ENCODE measurements at regions not wholly inside any gene's neighbourhood (a gene's known extent, or its start where the extent isn't known, plus 50 kb on each side); places are given as distances from the start of the nearest gene placed in this dataset.

- Histone ChIP-seq H3K27me3 (replicated peaks; ENCODE audit: insufficient read depth) (peaks cover 4% of the 10 kb centered on the region), H3K9me3 (no peaks in the 10 kb centered on the region), H3K36me3 (no peaks in the 10 kb centered on the region), H3K4me3 (no peak overlapping the region), H3K27ac (no peak overlapping the region), H3K4me1 (replicated peaks) (no peaks in the 10 kb centered on the region)
- TF ChIP-seq CTCF (IDR thresholded peaks at IDR 0.05): no peak
- no peak for TF ChIP-seq POLR2AphosphoS5 (IDR thresholded peaks at IDR 0.05)
- TF ChIP-seq POLR2A (IDR thresholded peaks at IDR 0.05): no peak
- intact Hi-C loops (cut with DNase I): no loop called here
- 84% methylated on average over 3 of the region's 3 CpGs for WGBS
- DNase-seq (ENCODE audit: low spot score): no peak
Observed at GRCh38 chr11:119978696-119979095, 159.2 kb downstream of the TRIM29 start.

DNA sequence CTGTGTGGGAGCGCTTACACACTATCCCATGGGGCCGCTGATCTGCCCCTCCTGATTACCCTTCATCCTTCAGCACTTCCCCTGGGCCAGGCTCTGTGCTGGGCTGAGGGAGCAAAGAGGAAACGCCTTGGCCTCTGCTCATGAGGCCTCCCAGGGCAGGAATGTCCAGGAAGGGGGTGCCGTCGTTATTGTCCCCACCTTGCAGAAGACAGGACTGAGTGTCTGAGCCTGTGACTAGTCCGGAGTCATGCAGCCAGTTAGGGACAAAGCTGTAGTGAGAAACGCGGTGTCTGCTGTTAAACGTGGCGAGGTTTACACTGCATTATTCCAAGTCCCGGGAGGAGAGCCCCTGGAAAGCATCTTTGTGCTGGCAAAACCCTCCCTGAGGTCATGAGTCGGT is 160.0 kb downstream of the TRIM29 start:
- no peak for DNase-seq (ENCODE audit: low spot score)
- TF ChIP-seq POLR2A (IDR thresholded peaks at IDR 0.05) (no peak), CTCF (IDR thresholded peaks at IDR 0.05) (no peak), POLR2AphosphoS5 (IDR thresholded peaks at IDR 0.05) (no peak)
- intact Hi-C loops (cut with DNase I): no loop called here
- H3K27me3 ChIP-seq (replicated peaks; ENCODE audit: insufficient read depth): peaks cover 4% of the 10 kb centered on the region
- no peaks in the 10 kb centered on the region for H3K36me3 ChIP-seq
- H3K4me1 ChIP-seq (replicated peaks): no peaks in the 10 kb centered on the region
- no peaks in the 10 kb centered on the region for H3K9me3 ChIP-seq
- WGBS: 80% methylated on average over 12 of the region's 12 CpGs
- H3K27ac ChIP-seq: no peak overlapping the region
- no peak overlapping the region for H3K4me3 ChIP-seq

DNA sequence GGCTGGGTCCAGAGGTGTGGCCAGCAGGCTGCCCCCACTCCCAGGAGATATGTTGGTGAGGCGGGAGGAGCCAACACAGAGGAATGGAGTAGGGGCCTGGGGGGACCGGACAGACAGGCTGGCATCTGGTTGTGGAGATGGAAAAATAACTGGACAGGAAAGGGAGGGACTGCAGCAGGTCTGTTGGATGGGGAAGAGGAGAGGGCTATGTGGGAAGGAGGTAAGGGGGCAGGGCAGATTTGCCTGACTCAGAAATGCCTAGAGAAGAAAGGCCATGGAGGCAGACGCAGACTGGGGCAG is 160.4 kb downstream of the TRIM29 start:
- WGBS: 87% methylated on average over 3 of the region's 3 CpGs
- Histone ChIP-seq H3K27me3 (replicated peaks; ENCODE audit: insufficient read depth) (peaks cover 4% of the 10 kb centered on the region), H3K4me1 (replicated peaks) (no peaks in the 10 kb centered on the region)

DNA sequence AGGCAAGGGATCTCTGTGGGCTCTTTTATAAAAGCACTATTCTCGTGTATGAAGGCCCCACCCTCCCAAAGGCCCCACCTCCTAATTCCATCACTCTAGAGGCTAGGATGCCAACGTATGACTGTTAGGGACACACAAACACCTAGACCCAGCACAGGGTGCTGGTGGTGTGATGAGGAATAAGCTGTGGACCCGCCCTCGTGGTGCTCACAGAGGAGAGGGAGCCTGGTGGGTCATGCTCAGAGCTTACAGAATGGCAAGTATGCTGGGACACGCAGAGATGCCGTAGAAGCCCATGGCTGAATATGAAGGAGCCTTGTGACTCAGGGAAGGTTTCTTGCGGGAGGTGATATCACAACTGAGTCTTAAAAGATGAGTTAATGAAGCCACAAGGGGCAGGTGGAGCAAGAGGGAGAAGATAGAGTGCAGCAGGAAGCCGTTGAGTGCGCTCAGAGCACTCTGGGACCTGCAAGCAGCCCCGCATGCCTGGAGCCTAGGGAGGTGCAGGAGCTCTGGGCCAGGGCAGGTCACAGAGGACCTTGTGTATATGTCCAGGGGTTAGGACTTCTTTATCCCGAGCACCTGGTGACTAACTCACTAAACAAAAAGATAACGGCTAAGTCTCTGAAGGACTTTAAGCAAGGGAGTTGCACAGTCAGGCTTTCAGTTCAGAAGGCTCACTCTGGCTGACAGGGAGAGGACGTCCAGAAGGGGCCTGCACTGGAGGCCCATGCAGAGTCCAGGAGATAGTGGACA is 160.9 kb downstream of the TRIM29 start:
- TF ChIP-seq POLR2AphosphoS5 (IDR thresholded peaks at IDR 0.05) (no peak), POLR2A (IDR thresholded peaks at IDR 0.05) (no peak), CTCF (IDR thresholded peaks at IDR 0.05) (no peak)
- Histone ChIP-seq H3K9me3 (no peaks in the 10 kb centered on the region), H3K4me1 (replicated peaks) (no peaks in the 10 kb centered on the region), H3K4me3 (no peak overlapping the region), H3K27me3 (replicated peaks; ENCODE audit: insufficient read depth) (peaks cover 4% of the 10 kb centered on the region), H3K36me3 (no peaks in the 10 kb centered on the region), H3K27ac (no peak overlapping the region)
- WGBS: 92% methylated on average over 13 of the region's 13 CpGs
- DNase-seq (ENCODE audit: low spot score): no peak
- intact Hi-C loops (cut with DNase I): no loop called here

More for the DNA sequence above, 160.4 kb downstream of the TRIM29 start:
- Histone ChIP-seq H3K4me3 (no peak overlapping the region), H3K36me3 (no peaks in the 10 kb centered on the region), H3K9me3 (no peaks in the 10 kb centered on the region), H3K27ac (no peak overlapping the region)
- no peak for DNase-seq (ENCODE audit: low spot score)
- TF ChIP-seq CTCF (IDR thresholded peaks at IDR 0.05) (no peak), POLR2A (IDR thresholded peaks at IDR 0.05) (no peak), POLR2AphosphoS5 (IDR thresholded peaks at IDR 0.05) (no peak)
- intact Hi-C loops (cut with DNase I): no loop called here

- no peaks in the 10 kb centered on the region for H3K36me3 ChIP-seq
- no peak overlapping the region for H3K27ac ChIP-seq
- H3K4me3 ChIP-seq: no peak overlapping the region
- H3K27me3 ChIP-seq (replicated peaks; ENCODE audit: insufficient read depth): peaks cover 4% of the 10 kb centered on the region
- intact Hi-C loops (cut with DNase I): no loop called here
- H3K4me1 ChIP-seq (replicated peaks): no peaks in the 10 kb centered on the region
- no peaks in the 10 kb centered on the region for H3K9me3 ChIP-seq
- no peak for DNase-seq (ENCODE audit: low spot score)
- TF ChIP-seq POLR2AphosphoS5 (IDR thresholded peaks at IDR 0.05) (no peak), CTCF (IDR thresholded peaks at IDR 0.05) (no peak)
- 40% methylated on average over 15 of the region's 15 CpGs for WGBS
Observed at GRCh38 chr11:119975561-119976152, 162.3 kb downstream of the TRIM29 start.

Measured in prostate gland (tissue), 2 donors.